Endothelial cell (in vitro differentiated cells): ENCODE measurements at regions not wholly inside any gene's neighbourhood (a gene's known extent, or its start where the extent isn't known, plus 50 kb on each side); places are given as distances from the start of the nearest gene placed in this dataset.

Source experiments
- DNase-seq: peaks from one replicate; pipeline ENCODE4 v3.0.0; 2021; ENCODE audit warnings: low spot score
- H3K27ac Mint-ChIP-seq: one replicate; pipeline ENCODE4 v1.8.0; 2021; ENCODE audit warnings: mixed read lengths, inconsistent platforms; ENCODE audit not compliant: unreplicated experiment
- H3K27me3 Mint-ChIP-seq: one replicate; pipeline ENCODE4 v1.8.0; 2021; ENCODE audit warnings: mild to moderate bottlenecking, moderate library complexity, mixed read lengths, inconsistent platforms; ENCODE audit not compliant: unreplicated experiment
- H3K36me3 Mint-ChIP-seq: one replicate; pipeline ENCODE4 v1.8.0; 2021; ENCODE audit warnings: mild to moderate bottlenecking, low read depth, mixed read lengths, inconsistent platforms; ENCODE audit not compliant: unreplicated experiment
- H3K4me1 Mint-ChIP-seq: one replicate; pipeline ENCODE4 v1.8.0; 2021; ENCODE audit warnings: mild to moderate bottlenecking, mixed read lengths, inconsistent platforms; ENCODE audit not compliant: unreplicated experiment
- H3K4me3 Mint-ChIP-seq: one replicate; pipeline ENCODE4 v1.8.0; 2021; ENCODE audit warnings: mild to moderate bottlenecking, mixed read lengths, inconsistent platforms; ENCODE audit not compliant: unreplicated experiment
- H3K9me3 Mint-ChIP-seq: one replicate; pipeline ENCODE4 v1.8.0; 2021; ENCODE audit warnings: mixed read lengths, inconsistent platforms; ENCODE audit not compliant: unreplicated experiment
- TF ChIP-seq, protein P1 (sequence below): fragments of 200-600 bp; sonication (generic); IDR thresholded peaks from one replicate; pipeline ENCODE4 v1.5.0; 2021; ENCODE audit warnings: antibody characterized with exemption; ENCODE audit not compliant: unreplicated experiment

- H3K27ac Mint-ChIP-seq, result no peak overlapping the region
- no peak for DNase-seq
- H3K4me1 Mint-ChIP-seq, result peaks cover 6% of the 10 kb centered on the region
- no peaks in the 10 kb centered on the region for H3K36me3 Mint-ChIP-seq
- TF ChIP-seq, protein P1, sequence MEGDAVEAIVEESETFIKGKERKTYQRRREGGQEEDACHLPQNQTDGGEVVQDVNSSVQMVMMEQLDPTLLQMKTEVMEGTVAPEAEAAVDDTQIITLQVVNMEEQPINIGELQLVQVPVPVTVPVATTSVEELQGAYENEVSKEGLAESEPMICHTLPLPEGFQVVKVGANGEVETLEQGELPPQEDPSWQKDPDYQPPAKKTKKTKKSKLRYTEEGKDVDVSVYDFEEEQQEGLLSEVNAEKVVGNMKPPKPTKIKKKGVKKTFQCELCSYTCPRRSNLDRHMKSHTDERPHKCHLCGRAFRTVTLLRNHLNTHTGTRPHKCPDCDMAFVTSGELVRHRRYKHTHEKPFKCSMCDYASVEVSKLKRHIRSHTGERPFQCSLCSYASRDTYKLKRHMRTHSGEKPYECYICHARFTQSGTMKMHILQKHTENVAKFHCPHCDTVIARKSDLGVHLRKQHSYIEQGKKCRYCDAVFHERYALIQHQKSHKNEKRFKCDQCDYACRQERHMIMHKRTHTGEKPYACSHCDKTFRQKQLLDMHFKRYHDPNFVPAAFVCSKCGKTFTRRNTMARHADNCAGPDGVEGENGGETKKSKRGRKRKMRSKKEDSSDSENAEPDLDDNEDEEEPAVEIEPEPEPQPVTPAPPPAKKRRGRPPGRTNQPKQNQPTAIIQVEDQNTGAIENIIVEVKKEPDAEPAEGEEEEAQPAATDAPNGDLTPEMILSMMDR, result no peak
- H3K9me3 Mint-ChIP-seq, result no peaks in the 10 kb centered on the region
- H3K27me3 Mint-ChIP-seq, result no peaks in the 10 kb centered on the region
- no peak overlapping the region for H3K4me3 Mint-ChIP-seq
These were observed 501.9 kb downstream of the KDM4C start for GRCh38 chr9:7259544-7260241.

DNA sequence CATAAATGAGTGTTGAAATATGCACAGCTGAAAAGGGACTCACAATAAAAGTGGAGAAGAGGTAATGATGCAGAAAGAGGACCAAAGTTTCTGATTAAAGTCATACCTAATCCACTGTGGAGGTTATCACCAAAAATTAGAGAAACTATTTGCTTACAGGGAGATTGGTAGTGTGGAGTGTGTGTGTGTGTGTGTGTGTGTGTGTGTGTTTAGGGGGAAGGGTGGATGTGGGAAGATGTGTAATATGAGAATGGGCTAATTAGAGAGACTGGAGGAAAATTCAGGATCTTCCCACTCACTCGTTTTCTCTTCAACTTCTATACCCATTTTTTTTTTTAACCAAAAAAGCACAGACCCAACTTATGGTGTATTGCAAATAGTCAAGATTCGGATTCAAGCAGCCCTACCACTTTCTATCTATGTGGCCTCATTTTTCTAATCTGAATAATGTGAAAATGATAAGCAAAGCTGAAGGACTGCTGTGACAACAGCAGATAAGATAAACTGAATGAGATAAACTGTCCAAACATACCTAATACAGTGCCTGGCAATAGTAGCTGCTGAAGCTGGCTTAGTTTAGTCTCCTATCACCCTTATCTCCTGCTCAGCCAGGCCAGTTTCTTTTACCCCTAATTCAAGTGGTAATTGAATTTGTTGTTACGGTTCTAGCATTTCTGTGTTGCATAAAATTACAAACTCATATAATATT lies 501.1 kb downstream of the KDM4C start:
- Mint-ChIP-seq H3K36me3 (no peaks in the 10 kb centered on the region), H3K4me3 (no peak overlapping the region), H3K27me3 (peaks cover under 1% of the 10 kb centered on the region), H3K4me1 (peaks cover 6% of the 10 kb centered on the region), H3K27ac (no peak overlapping the region), H3K9me3 (no peaks in the 10 kb centered on the region)
- TF ChIP-seq, protein P1, result no peak
- DNase-seq, result no peak

- no peak overlapping the region for H3K27ac Mint-ChIP-seq
- H3K9me3 Mint-ChIP-seq, result no peaks in the 10 kb centered on the region
- DNase-seq, result no peak
These were observed 489.2 kb downstream of the KDM4C start for GRCh38 chr9:7246917-7247522.

DNA sequence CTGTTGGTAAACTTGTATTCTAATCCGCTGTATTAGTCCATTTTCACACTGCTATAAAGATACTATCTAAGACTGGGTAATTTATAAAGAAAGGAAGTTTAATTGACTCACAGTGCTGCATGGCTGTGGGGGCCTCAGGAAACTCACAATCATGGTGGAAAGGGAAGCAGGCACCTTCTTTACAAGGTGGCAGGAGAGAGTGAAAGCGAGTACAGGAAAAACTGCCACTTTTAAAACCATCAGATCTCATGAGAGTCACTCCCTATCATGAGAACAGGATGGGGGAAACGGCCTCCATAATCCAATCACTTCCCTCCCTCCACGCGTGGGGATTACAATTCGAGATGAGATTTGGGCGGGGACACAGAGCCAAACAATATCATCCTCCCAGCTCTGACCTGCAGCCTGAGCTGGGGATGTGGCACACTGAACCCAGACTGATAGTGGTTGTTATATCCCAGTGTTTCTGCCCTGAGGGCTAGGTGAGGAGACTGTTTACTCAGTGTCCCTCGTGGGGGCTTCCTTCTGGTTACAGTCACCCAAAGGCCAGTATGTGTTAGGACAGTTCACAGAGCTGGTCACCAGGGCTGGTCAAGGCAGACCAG lies 488.3 kb downstream of the KDM4C start:
- Mint-ChIP-seq H3K9me3 (no peaks in the 10 kb centered on the region), H3K27me3 (no peaks in the 10 kb centered on the region), H3K27ac (no peak overlapping the region), H3K4me3 (no peak overlapping the region), H3K4me1 (peaks cover 11% of the 10 kb centered on the region), H3K36me3 (no peaks in the 10 kb centered on the region)
- DNase-seq, result no peak
- TF ChIP-seq, protein P1, result no peak

More at GRCh38 chr9:7246917-7247522, 489.2 kb downstream of the KDM4C start:
- H3K4me3 Mint-ChIP-seq, result no peak overlapping the region
- TF ChIP-seq, protein P1, result no peak
- peaks cover 11% of the 10 kb centered on the region for H3K4me1 Mint-ChIP-seq
- no peaks in the 10 kb centered on the region for H3K36me3 Mint-ChIP-seq
- no peaks in the 10 kb centered on the region for H3K27me3 Mint-ChIP-seq
